OCI-LY3 (cell line): ENCODE measurements at regions not wholly inside any gene's neighbourhood (a gene's known extent, or its start where the extent isn't known, plus 50 kb on each side); places are given as distances from the start of the nearest gene placed in this dataset.

Experiments
- EZH2phosphoT487 ChIP-seq: fragments of 200-600 bp; shearing (Covaris generic); IDR thresholded peaks from 2 replicates; pipeline ENCODE4 v1.6.1; 2018; ENCODE audit warnings: antibody characterized with exemption, mixed run types, low read depth
- TF ChIP-seq, protein P1 (sequence below): fragments of 200-600, 300-600 bp; sonication (generic); IDR thresholded peaks from 2 replicates; pipeline ENCODE4 v1.5.1; 2014; ENCODE audit warnings: antibody characterized with exemption, low read length, low read depth

DNA sequence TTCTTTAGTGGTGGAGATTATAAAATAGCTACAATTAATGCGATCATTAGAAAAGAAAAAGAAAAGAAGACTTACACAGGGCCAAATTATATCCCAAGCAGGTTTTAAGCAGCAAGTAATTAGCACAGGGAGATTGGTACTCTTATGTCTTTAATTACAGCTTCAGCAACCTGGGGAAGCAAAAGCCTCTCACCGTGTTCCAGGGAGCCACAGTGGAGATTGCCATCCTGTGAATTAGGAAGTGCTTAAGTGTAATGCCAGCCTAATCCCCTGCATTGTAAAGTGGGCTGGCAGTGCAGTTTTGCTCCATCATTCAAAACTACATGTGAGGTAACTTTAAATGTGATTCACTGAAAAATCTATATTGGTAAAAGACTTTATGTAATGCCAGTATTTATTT, 533.5 kb upstream of the COBL start:
- TF ChIP-seq, protein P1, sequence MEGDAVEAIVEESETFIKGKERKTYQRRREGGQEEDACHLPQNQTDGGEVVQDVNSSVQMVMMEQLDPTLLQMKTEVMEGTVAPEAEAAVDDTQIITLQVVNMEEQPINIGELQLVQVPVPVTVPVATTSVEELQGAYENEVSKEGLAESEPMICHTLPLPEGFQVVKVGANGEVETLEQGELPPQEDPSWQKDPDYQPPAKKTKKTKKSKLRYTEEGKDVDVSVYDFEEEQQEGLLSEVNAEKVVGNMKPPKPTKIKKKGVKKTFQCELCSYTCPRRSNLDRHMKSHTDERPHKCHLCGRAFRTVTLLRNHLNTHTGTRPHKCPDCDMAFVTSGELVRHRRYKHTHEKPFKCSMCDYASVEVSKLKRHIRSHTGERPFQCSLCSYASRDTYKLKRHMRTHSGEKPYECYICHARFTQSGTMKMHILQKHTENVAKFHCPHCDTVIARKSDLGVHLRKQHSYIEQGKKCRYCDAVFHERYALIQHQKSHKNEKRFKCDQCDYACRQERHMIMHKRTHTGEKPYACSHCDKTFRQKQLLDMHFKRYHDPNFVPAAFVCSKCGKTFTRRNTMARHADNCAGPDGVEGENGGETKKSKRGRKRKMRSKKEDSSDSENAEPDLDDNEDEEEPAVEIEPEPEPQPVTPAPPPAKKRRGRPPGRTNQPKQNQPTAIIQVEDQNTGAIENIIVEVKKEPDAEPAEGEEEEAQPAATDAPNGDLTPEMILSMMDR: no peak
- no peak for TF ChIP-seq EZH2phosphoT487
